ENCODE measurements at regions not wholly inside any gene's neighbourhood (a gene's known extent, or its start where the extent isn't known, plus 50 kb on each side); places are given as distances from the start of the nearest gene placed in this dataset.

DNA sequence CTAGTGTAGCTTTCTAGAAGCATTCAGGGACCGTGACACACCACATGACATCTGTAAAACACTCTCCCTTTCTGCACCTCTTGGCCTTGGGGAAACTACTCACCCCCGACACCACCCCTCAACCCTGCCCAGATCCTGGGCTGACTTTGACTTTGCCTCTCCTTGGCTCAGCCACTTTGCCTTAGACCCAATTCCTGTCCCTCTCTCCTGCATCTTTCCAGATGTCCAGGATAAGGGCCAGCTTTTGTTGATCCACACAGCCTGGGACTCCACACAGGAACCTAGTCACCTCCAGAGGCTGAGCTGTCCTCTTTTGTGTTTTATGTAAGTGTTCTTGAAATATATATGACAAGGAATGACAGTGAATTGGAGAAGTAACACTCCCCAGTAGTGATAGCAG is 153.7 kb upstream of the PLXNC1 start:
- TF ChIP-seq, protein P1, sequence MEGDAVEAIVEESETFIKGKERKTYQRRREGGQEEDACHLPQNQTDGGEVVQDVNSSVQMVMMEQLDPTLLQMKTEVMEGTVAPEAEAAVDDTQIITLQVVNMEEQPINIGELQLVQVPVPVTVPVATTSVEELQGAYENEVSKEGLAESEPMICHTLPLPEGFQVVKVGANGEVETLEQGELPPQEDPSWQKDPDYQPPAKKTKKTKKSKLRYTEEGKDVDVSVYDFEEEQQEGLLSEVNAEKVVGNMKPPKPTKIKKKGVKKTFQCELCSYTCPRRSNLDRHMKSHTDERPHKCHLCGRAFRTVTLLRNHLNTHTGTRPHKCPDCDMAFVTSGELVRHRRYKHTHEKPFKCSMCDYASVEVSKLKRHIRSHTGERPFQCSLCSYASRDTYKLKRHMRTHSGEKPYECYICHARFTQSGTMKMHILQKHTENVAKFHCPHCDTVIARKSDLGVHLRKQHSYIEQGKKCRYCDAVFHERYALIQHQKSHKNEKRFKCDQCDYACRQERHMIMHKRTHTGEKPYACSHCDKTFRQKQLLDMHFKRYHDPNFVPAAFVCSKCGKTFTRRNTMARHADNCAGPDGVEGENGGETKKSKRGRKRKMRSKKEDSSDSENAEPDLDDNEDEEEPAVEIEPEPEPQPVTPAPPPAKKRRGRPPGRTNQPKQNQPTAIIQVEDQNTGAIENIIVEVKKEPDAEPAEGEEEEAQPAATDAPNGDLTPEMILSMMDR (IDR thresholded peaks at IDR 0.05) = no peak
- no peak for TF ChIP-seq ZFX (IDR thresholded peaks at IDR 0.05; ENCODE audit: borderline replicate concordance)
